GM23338 (cell line): ENCODE measurements at regions not wholly inside any gene's neighbourhood (a gene's known extent, or its start where the extent isn't known, plus 50 kb on each side); places are given as distances from the start of the nearest gene placed in this dataset.

Source experiments
- CTCF ChIP-seq, 2 experiments: fragments of 200-600 bp in 1 of 2; sonication (generic) in 1 of 2; conservative IDR thresholded peaks; 2 replicates each; pipeline versions ENCODE4 v1.5.1 to v1.6.1; 2016 to 2017; ENCODE audit warnings: antibody characterized with exemption in 2 of 2, low read depth in 2 of 2, mild to moderate bottlenecking in 2 of 2, moderate library complexity in 1 of 2
- EZH2 ChIP-seq: fragments of 200-600 bp; sonication (generic); IDR thresholded peaks from one replicate; pipeline ENCODE4 v1.8.0; 2017; ENCODE audit warnings: antibody characterized with exemption, mild to moderate bottlenecking, low read depth; ENCODE audit not compliant: unreplicated experiment
- POLR2AphosphoS5 ChIP-seq: IDR thresholded peaks from 2 replicates; pipeline ENCODE4 v1.6.1; 2016; ENCODE audit warnings: antibody characterized with exemption, low read depth
- REST ChIP-seq: IDR thresholded peaks from one replicate; pipeline ENCODE4 v1.6.1; 2018; ENCODE audit warnings: antibody characterized with exemption; ENCODE audit not compliant: unreplicated experiment
- STAT1 ChIP-seq: IDR thresholded peaks from one replicate; pipeline ENCODE4 v1.6.1; 2016; ENCODE audit warnings: antibody characterized with exemption; ENCODE audit not compliant: unreplicated experiment
- ZNF462 ChIP-seq: fragments of 250-450 bp; sonication (Bioruptor Pico); IDR thresholded peaks from 2 replicates; pipeline ENCODE4 v1.5.0; 2020; ENCODE audit warnings: mild to moderate bottlenecking, moderate library complexity

- no peak for TF ChIP-seq CTCF (conservative IDR thresholded peaks at IDR 0.05; ENCODE audit: low read depth in 2 of 2)
- no peak for TF ChIP-seq POLR2AphosphoS5
- no peak for TF ChIP-seq REST
- TF ChIP-seq ZNF462 (CRISPR knock-in tag) = no peak
- TF ChIP-seq EZH2 = no peak
- TF ChIP-seq STAT1 = no peak
Observed at GRCh38 chr13:99064624-99065234, 86.9 kb upstream of the DOCK9 start.
